Keratinocyte (primary cell): ENCODE measurements at regions not wholly inside any gene's neighbourhood (a gene's known extent, or its start where the extent isn't known, plus 50 kb on each side); places are given as distances from the start of the nearest gene placed in this dataset.
"Not testable (repeated sequence)": the region's sequence is repeated elsewhere in the genome, so short reads cannot be mapped to it uniquely, and the experiment has no call there.

Source experiments
- CTCF ChIP-seq, 3 experiments: IDR thresholded peaks in 1 of 3; conservative IDR thresholded peaks in 1 of 3; optimal IDR thresholded peaks in 1 of 3; 2 replicates in 2 of 3; 3 replicates in 1 of 3; pipeline versions ENCODE3 to v1.5.1; 2011; ENCODE audit warnings: low read length in 3 of 3, mild to moderate bottlenecking in 3 of 3, moderate library complexity in 2 of 3, control low read depth in 1 of 3, inconsistent platforms in 1 of 3; ENCODE audit not compliant: insufficient read depth in 2 of 3; ENCODE audit errors: extremely low read depth in 1 of 3
- EZH2 ChIP-seq: IDR thresholded peaks from one replicate; pipeline ENCODE4 v1.6.1; 2012; ENCODE audit warnings: inconsistent platforms, mild to moderate bottlenecking, low read length, moderate library complexity

- TF ChIP-seq CTCF (optimal IDR thresholded peaks at IDR 0.05 in 1 of 3, IDR thresholded peaks at IDR 0.05 in 1 of 3, conservative IDR thresholded peaks at IDR 0.05 in 1 of 3; ENCODE audit: extremely low read depth in 1 of 3, insufficient read depth in 2 of 3, low read length in 3 of 3); EZH2: not testable (repeated sequence)
Measured at GRCh38 chr11:67761211-67761610, 86.8 kb upstream of the ALDH3B2 start.
